NCI-H2171 treated with DMSO at 0.1 percent for 48 hours (cell line): ENCODE measurements at regions not wholly inside any gene's neighbourhood (a gene's known extent, or its start where the extent isn't known, plus 50 kb on each side); places are given as distances from the start of the nearest gene placed in this dataset.
A peak's percentile ranks its signal among the peaks of the same experiment; 100 is the strongest.
"Not testable (repeated sequence)": the region's sequence is repeated elsewhere in the genome, so short reads cannot be mapped to it uniquely, and the experiment has no call there.

ENCODE experiments used
- DNase-seq: peaks from one replicate; lab custom pipeline; 2025; lab: John Stamatoyannopoulos, UW

DNA sequence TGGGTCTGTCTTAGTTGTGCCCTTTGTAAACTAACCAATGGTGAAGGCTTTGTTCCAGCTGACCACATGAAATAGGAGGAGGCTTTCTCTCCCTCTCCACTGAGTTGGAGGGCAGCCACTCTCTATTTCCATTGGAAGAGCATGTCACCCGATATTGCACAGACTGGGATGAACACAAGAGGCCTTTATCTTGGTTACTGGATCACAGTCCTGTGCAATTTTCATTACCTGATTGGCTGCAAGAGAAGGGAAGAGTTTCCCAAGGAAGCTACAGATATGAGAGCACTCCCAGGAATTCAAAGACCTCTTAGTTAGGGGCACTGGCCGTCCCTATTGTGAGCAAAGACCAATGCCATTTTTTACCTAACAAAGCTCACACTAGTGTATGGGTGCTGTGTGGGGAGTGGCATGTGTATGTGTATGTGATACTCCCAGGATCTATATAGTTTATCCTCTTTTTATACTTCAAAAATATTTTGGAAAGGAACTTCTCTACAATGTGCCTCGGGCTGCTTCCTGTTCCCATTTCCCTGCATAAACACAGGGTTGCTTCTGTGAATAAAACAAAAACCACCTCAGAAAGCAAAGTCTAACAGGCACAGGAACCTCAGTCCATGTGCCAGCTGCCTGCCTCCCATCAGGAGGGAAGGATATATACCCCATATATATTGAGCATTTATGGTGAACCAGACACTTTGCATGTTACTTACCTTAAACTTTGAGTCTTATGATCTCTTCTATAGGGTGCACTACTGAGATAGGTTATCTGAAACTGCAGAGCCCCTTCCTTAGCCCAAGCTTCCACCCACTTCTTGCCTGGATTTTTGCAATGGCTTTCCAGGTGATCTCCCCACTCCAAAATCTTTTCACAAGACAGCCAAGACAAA is 126.5 kb downstream of the RASSF10 start:
- peak; percentile 39 for DNase-seq

DNA sequence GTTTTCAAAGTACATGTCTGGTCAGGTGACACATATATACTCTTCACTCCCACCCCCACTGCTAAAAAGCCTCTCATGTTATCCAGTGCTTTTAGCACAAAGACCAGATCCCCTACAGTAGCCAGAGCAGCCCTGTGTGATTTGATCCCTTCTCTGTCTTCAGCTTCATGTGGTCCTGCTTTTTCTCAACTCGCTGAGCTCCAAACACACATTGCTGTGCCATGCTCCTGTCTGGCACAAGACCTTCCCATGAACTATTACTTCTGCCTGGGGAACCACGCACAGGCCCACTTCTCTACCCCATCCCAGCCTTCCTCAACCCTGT is 127.1 kb downstream of the RASSF10 start:
- DNase-seq, result no peak

DNA sequence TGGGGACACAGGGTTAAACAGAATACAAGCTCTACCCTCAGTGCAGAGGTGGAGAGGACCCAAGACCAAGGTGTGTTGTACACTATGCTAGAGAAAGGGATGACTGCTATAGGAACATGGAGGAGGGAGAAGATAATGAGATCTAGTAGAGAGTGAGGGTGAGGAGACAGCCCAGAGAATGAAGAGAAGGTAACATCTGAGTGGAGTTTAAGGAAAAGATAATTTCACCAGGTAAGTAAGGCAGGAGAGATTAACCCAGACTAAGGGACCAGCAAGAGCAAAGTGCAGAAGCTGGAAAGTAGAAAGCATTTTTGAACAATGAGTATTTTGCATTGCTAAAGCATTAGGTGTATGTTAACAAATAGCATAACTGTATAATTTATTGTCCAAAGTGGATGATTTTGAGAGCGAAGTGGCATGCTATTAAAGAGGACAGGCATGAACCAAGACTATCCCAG is 128.8 kb downstream of the RASSF10 start:
- DNase-seq, result no peak

DNA sequence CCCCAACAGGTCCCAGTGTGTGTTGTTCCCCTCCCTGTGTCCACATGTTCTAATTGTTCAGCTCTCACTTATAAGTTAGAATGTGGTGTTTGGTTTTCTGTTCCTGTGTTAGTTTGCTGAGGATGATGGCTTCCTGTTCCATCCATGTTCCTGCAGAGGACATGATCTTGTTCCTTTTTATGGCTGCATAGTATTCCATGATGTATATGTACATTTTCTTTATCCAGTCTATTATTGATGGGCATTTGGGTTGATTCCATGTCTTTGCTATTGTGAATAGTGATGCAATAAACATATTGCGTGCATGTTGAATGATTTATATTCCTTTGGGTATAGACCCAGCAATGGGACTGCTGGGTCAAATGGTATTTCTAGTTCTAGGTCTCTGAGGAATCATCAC is 130.0 kb downstream of the RASSF10 start:
- DNase-seq, result not testable (repeated sequence)

DNA sequence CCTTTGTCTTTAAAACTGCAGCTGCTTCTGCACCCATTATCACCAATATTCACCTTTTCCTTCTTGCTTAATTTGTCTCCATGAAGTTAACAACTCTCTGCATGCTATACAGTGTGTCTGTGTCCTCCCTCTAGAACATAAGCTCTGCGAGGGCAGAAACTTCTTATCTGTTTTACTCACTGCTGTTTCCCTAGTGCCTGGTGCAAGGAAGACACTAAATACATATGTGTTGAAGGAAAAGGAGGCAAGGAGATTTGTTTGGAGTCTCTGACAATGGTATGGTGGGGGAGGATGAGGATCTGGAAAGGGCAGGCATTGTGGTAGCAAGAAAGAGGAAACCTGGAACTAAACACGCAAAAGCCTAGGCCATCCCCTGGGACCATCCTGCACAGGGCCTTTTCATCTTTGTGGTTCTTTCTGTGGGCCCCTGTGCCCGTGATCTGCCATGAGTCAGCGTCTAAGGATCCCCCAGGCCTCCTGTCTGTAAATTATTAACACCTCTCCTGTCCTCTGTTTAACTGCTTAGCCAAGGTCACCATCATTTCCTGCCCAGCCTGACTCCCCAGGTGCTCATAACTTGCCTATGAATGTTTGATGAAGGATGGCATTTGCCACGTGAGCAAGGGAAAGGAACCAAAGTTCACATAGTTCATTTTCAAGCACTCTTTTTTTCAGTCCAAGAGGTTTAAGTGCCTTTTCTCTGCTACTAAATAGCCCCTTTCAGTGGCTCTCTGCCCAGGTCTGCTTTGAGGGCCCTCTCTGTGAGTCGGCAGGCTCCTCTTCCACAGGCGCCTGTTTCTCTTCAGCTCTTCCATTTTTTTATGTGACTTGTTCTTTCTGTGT is 131.1 kb downstream of the RASSF10 start:
- DNase-seq, result no peak

DNA sequence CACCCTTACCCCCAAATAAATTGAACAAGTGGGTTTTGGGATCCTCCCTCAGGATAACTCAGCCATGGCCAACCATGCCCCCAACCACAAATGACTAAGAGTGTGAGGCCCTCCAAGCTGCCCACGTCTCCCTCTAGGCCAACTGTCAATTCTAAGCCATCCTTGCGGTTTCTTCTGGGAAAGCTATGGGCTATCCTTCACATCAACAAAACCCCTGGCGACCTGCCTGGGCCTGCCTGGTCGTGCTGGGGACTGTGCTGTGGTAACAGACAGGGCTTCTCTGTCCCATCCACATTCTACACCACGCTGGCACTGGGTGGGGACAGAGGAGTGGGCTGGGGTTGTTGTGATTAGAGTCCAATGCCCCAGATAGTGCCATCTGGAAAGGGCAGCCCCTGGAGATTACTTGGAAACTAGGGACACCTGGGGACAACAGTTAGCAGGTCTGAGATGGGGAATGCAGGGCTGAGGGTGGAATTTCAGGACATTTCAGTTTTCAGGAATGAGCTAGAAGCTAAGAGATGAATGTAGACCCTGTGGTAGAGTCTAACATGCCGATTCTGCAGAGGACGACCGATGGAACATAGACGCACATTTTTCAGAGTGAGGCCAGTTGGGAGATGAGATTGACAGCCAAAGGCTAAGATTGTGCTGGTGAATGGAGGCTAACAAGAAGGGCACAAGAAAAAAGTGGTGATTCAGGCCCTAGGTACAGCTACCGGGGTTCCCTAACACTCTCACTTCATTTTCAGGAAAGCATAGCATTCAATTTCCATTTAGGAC is 131.9 kb downstream of the RASSF10 start:
- no peak for DNase-seq

DNA sequence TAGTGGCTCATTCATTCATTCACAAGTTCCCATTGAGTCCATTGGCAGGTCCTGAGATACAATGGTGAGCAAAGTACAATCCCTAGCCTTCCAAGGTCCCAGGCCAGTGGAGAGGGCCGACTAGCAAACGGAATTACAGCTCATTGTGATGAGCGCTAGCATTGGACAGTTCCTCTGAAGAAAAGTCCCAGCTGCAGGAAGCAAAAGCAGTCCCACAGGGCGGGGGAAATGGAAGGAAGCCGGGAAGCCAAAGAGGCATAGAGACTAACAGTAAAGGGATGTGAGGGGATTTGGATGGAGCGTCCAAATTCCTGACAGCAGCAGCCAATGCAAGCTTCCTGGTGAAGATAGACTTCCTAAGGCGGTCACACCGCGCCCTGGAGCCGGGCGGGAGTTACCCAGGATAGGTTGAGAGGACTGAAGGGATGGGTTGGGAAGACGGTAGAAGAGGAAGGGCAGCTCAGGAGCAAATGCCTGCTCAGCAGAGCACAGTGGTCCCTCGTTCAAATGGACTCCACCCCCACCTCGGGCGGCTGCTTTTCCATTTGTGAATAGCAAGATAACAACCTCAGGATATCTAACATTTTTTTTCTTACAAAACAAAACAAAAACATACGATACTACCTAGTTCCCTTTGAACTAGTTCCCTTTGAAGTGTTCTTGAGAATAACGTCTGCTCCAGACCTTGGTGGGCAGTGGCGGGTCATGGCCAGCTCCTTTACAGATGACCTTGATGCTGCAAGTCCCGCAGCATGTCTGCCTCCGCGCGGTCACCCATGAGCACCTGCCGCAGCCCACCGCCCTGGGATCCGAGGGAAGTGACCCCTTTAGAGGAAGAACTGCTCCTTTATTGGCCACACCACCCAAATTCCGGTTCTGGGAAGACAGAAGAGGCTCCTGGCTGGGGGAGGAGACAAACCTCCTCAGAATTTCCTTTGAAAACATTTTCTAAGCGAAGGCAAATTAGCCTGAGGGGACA is 132.9 kb downstream of the RASSF10 start:
- no peak for DNase-seq

DNA sequence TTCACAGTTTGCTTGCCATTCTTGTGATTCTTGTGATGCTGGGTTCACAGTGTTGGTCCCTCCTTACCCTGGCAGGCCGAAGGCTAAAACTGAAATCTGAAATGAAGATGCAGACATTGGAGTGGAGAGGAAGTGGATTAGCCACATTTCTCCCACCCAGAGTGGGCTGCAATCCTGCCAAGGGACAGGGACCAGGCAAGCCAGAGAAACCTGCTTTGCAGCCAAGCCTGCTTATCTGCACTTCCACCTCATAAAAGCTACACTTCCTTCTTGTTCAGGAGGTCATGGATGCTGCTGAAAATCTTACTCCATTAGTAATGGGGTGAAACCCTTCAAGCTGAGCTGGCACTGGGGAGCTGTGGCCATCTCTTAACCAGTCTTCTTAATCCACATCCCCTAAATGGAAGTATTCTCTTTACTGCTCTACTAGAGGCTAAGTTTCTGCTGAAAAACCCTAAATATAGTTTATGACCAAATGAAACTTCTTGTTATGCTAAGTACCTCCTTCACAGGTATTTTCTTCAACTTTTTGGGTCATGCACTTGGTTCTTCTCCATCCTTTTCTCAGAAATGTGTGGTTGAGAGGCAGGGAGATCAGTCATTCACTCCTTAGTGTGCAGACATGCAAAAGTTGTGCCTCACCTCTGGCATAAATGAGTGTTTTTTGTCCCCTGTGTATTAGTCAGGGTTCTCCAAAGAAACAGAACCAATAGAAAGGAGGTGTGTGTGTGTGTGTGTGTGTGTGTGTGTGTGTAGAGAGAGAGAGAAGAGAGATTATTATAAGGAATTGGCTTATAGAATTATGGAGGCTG is 133.9 kb upstream of the BMAL1 start:
- DNase-seq, result no peak

DNA sequence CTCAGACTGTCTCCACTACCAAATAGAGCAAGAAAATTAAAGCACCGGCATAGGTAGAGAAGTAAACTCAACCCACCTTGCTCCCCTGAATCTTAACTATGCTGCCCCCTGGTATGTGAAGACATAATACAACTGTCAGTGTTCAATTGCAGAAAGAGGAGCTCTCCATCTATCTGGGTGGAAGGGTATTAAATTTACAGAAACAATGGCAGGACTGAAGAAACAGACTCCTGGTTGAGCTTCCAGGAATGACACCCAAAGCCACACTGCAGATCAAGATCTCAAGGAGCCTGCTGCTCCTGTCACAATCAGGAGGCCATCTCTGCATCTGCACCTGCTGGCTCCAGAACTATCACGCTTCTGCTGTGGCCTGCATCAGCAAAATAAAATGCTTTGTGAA is 132.1 kb upstream of the BMAL1 start:
- DNase-seq, result no peak

DNA sequence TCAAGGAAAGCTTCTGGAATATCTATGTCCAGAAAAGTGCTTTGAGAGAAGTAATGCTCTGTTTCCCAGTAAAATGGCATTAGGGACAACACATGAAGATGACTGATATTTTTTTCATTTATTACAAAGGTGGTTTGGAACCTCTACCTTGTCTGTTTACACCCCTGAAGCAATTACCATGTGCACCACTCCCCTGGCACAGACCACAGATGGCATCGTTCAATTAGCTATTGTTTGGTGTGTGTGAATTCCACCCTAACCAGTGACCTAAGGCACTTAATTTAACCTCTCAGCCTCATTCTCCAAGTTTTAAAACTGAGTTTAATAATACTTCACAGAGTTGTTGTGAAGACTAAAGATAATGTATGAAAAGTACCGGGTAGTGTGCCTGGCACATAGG is 127.6 kb upstream of the BMAL1 start:
- DNase-seq, result peak; percentile 3

DNA sequence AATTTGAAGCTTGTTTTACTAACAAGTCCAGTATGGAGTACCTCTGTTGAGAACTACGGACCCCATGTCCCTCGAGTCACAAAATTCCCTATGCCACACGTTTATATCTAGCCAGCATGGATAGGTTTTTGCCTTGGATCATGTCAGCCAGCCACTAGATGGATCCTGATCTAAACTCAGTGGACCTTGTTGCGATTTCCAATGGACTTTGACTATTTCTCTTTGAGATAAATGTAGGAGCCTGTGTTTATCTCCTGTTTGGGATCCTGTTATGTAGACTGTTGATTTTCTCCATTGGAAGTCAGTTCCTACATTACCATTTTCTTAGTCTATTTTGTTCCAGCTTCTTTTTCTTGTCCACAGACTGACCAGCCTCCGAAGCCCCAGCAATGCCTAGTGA is 127.1 kb upstream of the BMAL1 start:
- DNase-seq, result no peak

DNA sequence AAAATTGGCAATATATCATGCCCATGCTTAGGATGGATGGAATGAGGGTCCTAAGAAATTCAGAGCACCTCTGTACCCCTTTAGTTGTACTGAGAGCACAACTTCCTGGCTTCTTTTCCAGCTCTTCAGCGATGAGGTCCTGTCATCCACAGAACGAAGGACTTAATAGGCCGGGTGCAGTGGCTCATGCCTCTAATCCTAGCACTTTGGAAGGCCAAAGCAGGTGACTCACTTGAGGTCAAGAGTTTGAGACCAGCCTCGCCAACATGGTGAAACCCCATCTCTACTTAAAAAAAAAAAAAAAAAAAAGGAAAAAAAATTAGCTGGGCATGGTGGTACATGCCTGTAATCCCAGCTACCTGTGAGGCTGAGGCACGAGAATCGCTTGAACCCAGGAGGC is 125.3 kb upstream of the BMAL1 start:
- DNase-seq, result no peak

DNA sequence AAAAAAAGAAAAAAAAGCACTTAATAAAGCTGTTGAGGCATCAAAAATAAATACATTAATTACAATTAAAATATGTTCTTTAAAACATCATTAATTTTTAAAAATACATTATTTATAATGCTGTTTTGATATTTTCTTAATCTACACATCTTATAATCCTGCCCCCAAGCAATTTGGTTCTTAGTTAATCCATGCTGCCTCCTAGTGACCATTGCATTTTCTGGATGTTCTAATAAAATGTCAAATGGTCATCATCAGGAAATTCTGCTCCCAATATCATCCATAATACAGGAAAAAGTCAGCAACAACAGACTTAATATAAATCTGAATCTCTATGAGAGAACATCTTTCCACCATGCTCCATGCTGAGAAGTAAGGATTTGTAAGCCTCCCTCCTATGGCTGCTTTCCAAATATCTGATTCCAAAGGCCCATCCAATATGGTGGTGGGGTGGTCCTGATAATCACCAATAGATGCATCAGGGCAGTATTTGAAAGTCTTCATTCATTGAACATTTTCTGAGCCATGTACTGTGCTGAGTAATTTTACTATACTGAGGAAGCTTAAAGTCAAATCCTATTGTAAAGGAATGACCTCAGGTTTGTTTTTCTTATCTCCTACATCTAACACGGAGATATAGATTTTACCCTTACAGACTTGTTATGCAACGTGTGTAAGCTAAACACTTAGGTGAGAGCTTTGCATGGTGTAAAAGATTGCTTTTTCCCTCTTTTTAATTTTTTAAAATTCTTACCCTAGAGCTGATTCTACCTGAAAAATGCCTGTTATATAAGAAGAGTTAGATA is 124.7 kb upstream of the BMAL1 start:
- no peak for DNase-seq

DNA sequence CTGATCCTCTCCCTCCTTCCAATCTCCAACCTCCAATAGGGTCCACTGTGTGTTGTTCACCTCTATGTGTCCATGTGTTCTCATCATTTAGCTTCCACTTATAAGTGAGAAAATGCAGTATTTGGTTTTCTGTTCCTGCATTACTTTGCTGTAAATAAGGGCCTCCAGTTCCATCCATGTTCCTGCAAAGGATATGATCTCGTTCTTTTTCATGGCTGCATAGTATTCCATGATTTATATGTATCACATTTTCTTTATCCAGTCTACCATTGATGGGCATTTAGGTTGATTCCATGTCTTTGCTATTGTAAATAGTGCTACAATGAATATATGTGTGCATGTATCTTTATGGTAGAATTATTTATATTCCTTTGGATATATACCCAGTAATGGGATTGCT is 123.2 kb upstream of the BMAL1 start:
- DNase-seq, result not testable (repeated sequence)

DNA sequence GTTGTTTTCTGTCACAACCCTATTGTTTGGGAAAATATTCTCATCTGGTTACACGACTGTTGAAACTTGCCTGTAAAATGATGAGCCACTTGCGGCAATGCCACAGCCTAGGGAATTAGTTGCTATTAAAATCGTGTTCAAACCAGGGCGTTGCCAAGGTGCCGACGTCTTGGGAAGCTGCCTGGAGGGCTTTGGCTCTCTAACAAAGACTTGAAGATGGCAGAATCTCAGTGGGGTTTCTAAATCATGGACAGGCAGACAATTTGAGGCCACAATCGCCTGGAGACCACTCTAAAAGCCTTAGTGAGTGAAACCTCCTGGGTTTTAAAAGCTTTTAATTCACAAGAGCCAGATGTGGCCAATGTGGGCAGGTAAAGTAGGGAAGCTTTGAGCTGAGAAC is 117.2 kb upstream of the BMAL1 start:
- peak; percentile 62 for DNase-seq

DNA sequence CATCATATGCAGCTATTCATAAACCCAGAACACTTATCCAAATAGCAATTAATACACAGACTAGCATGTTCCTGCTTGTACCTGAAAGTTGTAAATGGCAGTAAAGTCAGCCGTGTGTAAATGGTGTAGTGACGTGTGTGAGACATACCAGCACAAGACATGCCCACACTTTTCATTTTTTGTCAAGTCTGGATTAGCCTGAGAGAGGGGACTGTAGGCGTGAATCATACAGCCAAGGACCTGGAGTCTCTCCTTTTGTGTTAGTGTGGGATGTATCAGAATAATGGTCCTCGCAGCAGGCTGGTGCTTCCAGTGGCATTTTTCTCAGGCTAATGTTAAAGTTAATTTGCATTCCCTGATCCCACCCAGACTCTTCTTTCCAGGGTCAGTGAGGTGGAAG is 116.8 kb upstream of the BMAL1 start:
- DNase-seq, result peak; percentile 26

DNA sequence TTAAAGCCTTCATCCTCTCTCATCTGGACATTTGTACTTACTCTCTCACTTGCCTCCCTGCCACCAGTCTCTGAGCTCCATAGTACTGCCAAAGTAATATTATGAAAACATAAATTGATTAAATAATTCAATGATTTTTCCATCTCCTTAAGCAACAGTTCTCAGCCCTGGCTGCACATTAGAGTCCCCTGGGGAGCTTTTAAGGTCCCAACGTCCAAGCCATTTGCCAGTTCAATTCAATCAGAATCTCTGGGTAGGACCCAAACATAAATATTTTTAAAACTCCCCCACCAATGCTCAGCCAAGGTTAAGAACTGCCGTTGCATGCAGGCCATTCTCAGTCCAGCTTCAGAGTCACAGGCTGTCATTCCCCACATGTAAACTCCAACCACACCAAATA is 114.4 kb upstream of the BMAL1 start:
- no peak for DNase-seq

DNA sequence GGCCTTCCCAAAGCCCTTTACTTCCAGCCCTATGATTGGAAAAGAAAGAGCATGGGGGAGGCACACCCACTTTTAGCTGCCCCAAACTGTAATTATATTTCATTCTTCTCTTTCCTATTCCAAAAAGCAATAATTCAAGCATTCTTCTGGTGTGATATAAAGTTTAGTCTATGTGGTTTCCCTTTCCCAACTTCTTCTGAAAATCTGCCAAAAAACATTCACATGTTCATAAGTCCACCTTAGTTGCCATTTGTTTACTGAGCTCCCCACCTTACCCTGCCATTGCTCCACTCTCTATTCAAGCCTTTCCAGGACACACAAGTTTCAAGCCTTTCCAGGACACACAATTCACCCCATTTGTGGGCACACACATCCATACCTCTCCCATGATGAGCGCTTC is 111.6 kb upstream of the BMAL1 start:
- DNase-seq, result no peak

DNA sequence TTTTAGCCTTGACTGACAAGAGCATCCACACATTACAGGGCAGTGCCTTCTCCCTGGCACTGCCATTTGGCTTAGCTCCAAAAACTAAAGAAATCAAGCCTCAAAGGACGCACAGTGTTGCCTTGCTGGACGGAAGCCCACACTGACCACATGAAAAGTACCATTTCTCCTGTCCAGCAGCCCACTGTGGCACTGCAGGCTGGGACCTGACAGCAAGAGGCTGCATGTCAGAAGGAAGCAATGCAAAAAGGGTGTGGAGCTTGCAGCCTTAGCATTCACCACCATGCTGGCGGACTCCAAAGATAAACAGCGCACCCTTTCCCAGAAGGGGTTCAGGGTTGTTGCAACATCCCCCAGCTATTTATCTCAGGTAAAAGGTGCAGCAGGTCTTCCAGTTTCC is 109.3 kb upstream of the BMAL1 start:
- no peak for DNase-seq

DNA sequence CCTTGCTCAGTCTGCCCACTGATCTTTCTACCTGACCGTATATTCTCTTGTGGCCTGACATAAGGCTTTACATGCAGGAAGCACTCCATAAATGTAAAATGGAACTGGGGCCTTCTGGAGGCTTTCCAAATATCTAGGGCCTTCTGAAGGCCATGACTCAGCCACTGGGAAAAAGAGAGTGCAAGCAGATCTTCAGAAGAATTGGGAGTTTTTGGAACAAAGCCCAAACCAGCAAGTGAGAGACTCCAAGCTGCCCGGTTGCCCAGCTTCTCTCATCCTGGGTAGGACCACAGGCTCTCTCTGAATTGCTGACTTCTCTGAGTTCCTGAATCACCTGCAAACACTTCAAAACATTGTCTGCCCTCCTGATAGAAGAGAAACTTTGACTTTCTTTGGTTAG is 107.9 kb upstream of the BMAL1 start:
- DNase-seq, result no peak
